Tongue (tissue), 1 donor: ENCODE measurements at regions not wholly inside any gene's neighbourhood (a gene's known extent, or its start where the extent isn't known, plus 50 kb on each side); places are given as distances from the start of the nearest gene placed in this dataset.

Source experiments
- DNase-seq: peaks from one replicate; pipeline ENCODE4 v3.0.0-alpha.2; 2015

- DNase-seq = no peak
These were observed 52.4 kb upstream of the TRIO start for GRCh38 chr5:14090755-14091154.

GRCh38 chr5:14090290-14090689 lies 52.9 kb upstream of the TRIO start:
- DNase-seq = no peak

- no peak for DNase-seq
These were observed 53.9 kb upstream of the TRIO start for GRCh38 chr5:14089198-14089597.

GRCh38 chr5:14086261-14086660 lies 56.9 kb upstream of the TRIO start:
- DNase-seq = no peak

- no peak for DNase-seq
These were observed 60.2 kb upstream of the TRIO start for GRCh38 chr5:14082973-14083372.

GRCh38 chr5:14082523-14082922 lies 60.6 kb upstream of the TRIO start:
- no peak for DNase-seq

- DNase-seq = no peak
These were observed 61.4 kb upstream of the TRIO start for GRCh38 chr5:14081791-14082190.

GRCh38 chr5:14078716-14079115 lies 64.4 kb upstream of the TRIO start:
- DNase-seq = no peak

- DNase-seq = no peak
These were observed 65.6 kb upstream of the TRIO start for GRCh38 chr5:14077501-14077900.

- no peak for DNase-seq
These were observed 66.6 kb upstream of the TRIO start for GRCh38 chr5:14076561-14076960.

- no peak for DNase-seq
These were observed 67.2 kb upstream of the TRIO start for GRCh38 chr5:14075937-14076336.

- DNase-seq = no peak
These were observed 71.7 kb upstream of the TRIO start for GRCh38 chr5:14071433-14071832.

- no peak for DNase-seq
These were observed 74.1 kb upstream of the TRIO start for GRCh38 chr5:14069021-14069420.

GRCh38 chr5:14068136-14068535 lies 75.0 kb upstream of the TRIO start:
- no peak for DNase-seq

GRCh38 chr5:14066326-14066725 lies 76.8 kb upstream of the TRIO start:
- no peak for DNase-seq

- no peak for DNase-seq
These were observed 78.3 kb upstream of the TRIO start for GRCh38 chr5:14064841-14065240.

GRCh38 chr5:14063691-14064090 lies 79.5 kb upstream of the TRIO start:
- no peak for DNase-seq

GRCh38 chr5:14063138-14063537 lies 80.0 kb upstream of the TRIO start:
- no peak for DNase-seq

- no peak for DNase-seq
These were observed 81.0 kb upstream of the TRIO start for GRCh38 chr5:14062178-14062577.

GRCh38 chr5:14061106-14061505 lies 82.0 kb upstream of the TRIO start:
- no peak for DNase-seq

- no peak for DNase-seq
These were observed 82.9 kb upstream of the TRIO start for GRCh38 chr5:14060218-14060617.

GRCh38 chr5:14059810-14060209 lies 83.3 kb upstream of the TRIO start:
- no peak for DNase-seq

- no peak for DNase-seq
These were observed 85.9 kb upstream of the TRIO start for GRCh38 chr5:14057289-14057688.

- DNase-seq = no peak
These were observed 87.1 kb upstream of the TRIO start for GRCh38 chr5:14056039-14056438.
